K562 (cell line): ENCODE measurements at regions not wholly inside any gene's neighbourhood (a gene's known extent, or its start where the extent isn't known, plus 50 kb on each side); places are given as distances from the start of the nearest gene placed in this dataset.

Experiments used
- TF ChIP-seq, protein P1 (sequence below): fragments of 200-600 bp; sonication (generic); IDR thresholded peaks from one replicate; pipeline ENCODE4 v1.6.1; 2012; ENCODE audit warnings: mild to moderate bottlenecking, low read depth, low read length, inconsistent platforms

- TF ChIP-seq, protein P1, sequence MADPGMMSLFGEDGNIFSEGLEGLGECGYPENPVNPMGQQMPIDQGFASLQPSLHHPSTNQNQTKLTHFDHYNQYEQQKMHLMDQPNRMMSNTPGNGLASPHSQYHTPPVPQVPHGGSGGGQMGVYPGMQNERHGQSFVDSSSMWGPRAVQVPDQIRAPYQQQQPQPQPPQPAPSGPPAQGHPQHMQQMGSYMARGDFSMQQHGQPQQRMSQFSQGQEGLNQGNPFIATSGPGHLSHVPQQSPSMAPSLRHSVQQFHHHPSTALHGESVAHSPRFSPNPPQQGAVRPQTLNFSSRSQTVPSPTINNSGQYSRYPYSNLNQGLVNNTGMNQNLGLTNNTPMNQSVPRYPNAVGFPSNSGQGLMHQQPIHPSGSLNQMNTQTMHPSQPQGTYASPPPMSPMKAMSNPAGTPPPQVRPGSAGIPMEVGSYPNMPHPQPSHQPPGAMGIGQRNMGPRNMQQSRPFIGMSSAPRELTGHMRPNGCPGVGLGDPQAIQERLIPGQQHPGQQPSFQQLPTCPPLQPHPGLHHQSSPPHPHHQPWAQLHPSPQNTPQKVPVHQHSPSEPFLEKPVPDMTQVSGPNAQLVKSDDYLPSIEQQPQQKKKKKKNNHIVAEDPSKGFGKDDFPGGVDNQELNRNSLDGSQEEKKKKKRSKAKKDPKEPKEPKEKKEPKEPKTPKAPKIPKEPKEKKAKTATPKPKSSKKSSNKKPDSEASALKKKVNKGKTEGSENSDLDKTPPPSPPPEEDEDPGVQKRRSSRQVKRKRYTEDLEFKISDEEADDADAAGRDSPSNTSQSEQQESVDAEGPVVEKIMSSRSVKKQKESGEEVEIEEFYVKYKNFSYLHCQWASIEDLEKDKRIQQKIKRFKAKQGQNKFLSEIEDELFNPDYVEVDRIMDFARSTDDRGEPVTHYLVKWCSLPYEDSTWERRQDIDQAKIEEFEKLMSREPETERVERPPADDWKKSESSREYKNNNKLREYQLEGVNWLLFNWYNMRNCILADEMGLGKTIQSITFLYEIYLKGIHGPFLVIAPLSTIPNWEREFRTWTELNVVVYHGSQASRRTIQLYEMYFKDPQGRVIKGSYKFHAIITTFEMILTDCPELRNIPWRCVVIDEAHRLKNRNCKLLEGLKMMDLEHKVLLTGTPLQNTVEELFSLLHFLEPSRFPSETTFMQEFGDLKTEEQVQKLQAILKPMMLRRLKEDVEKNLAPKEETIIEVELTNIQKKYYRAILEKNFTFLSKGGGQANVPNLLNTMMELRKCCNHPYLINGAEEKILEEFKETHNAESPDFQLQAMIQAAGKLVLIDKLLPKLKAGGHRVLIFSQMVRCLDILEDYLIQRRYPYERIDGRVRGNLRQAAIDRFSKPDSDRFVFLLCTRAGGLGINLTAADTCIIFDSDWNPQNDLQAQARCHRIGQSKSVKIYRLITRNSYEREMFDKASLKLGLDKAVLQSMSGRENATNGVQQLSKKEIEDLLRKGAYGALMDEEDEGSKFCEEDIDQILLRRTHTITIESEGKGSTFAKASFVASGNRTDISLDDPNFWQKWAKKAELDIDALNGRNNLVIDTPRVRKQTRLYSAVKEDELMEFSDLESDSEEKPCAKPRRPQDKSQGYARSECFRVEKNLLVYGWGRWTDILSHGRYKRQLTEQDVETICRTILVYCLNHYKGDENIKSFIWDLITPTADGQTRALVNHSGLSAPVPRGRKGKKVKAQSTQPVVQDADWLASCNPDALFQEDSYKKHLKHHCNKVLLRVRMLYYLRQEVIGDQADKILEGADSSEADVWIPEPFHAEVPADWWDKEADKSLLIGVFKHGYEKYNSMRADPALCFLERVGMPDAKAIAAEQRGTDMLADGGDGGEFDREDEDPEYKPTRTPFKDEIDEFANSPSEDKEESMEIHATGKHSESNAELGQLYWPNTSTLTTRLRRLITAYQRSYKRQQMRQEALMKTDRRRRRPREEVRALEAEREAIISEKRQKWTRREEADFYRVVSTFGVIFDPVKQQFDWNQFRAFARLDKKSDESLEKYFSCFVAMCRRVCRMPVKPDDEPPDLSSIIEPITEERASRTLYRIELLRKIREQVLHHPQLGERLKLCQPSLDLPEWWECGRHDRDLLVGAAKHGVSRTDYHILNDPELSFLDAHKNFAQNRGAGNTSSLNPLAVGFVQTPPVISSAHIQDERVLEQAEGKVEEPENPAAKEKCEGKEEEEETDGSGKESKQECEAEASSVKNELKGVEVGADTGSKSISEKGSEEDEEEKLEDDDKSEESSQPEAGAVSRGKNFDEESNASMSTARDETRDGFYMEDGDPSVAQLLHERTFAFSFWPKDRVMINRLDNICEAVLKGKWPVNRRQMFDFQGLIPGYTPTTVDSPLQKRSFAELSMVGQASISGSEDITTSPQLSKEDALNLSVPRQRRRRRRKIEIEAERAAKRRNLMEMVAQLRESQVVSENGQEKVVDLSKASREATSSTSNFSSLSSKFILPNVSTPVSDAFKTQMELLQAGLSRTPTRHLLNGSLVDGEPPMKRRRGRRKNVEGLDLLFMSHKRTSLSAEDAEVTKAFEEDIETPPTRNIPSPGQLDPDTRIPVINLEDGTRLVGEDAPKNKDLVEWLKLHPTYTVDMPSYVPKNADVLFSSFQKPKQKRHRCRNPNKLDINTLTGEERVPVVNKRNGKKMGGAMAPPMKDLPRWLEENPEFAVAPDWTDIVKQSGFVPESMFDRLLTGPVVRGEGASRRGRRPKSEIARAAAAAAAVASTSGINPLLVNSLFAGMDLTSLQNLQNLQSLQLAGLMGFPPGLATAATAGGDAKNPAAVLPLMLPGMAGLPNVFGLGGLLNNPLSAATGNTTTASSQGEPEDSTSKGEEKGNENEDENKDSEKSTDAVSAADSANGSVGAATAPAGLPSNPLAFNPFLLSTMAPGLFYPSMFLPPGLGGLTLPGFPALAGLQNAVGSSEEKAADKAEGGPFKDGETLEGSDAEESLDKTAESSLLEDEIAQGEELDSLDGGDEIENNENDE = no peak
Observed at GRCh38 chr13:34103854-34104253, 285.9 kb downstream of the RFC3 start (continued).
